ENCODE measurements at regions not wholly inside any gene's neighbourhood (a gene's known extent, or its start where the extent isn't known, plus 50 kb on each side); places are given as distances from the start of the nearest gene placed in this dataset.
A peak's percentile ranks its signal among the peaks of the same experiment; 100 is the strongest.

- ATAC-seq = peak; percentile 18
These were observed 329.3 kb upstream of the OR4E1 start for GRCh38 chr14:22002860-22003284.

DNA sequence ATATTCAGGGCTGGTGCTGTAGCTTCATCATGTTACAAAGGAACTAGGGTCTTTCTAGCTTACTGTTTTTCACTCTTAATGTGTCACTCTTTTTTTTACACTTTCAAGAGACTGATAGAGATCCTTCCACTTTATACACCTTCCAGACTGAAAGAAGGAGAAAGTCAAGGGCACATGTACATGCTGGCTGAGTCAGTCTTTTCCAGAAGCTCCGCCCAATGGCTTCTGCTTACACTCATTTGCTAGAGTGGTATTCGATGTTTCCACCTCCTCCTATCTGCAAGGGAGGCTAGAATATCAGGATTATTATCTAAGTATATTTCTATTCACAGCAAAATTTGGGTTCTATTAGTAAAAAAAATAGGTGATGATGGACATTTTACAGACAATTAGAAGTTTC is 325.8 kb upstream of the OR4E1 start:
- no peaks in the 10 kb centered on the region for H3K27me3 ChIP-seq
- H3K9me3 ChIP-seq = no peaks in the 10 kb centered on the region
- TF ChIP-seq, protein P1, sequence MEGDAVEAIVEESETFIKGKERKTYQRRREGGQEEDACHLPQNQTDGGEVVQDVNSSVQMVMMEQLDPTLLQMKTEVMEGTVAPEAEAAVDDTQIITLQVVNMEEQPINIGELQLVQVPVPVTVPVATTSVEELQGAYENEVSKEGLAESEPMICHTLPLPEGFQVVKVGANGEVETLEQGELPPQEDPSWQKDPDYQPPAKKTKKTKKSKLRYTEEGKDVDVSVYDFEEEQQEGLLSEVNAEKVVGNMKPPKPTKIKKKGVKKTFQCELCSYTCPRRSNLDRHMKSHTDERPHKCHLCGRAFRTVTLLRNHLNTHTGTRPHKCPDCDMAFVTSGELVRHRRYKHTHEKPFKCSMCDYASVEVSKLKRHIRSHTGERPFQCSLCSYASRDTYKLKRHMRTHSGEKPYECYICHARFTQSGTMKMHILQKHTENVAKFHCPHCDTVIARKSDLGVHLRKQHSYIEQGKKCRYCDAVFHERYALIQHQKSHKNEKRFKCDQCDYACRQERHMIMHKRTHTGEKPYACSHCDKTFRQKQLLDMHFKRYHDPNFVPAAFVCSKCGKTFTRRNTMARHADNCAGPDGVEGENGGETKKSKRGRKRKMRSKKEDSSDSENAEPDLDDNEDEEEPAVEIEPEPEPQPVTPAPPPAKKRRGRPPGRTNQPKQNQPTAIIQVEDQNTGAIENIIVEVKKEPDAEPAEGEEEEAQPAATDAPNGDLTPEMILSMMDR (IDR thresholded peaks at IDR 0.05) = no peak
- H3K27ac ChIP-seq = no peak overlapping the region
- no peaks in the 10 kb centered on the region for H3K36me3 ChIP-seq
- no peak overlapping the region for H3K4me3 ChIP-seq
- no peak for ATAC-seq
- no peaks in the 10 kb centered on the region for H3K4me1 ChIP-seq
- intact Hi-C loops (cut with DNase I) = no loop called here
- no peak for DNase-seq

More at GRCh38 chr14:22002860-22003284, 329.3 kb upstream of the OR4E1 start:
- Histone ChIP-seq H3K9me3 (no peaks in the 10 kb centered on the region), H3K27me3 (no peaks in the 10 kb centered on the region), H3K4me3 (no peak overlapping the region), H3K4me1 (no peaks in the 10 kb centered on the region), H3K36me3 (no peaks in the 10 kb centered on the region), H3K27ac (no peak overlapping the region)
- intact Hi-C loops (cut with DNase I) = no loop called here
- DNase-seq = no peak
- TF ChIP-seq, protein P1 (IDR thresholded peaks at IDR 0.05) = peak in 1 of 2 donors; percentile 19

DNA sequence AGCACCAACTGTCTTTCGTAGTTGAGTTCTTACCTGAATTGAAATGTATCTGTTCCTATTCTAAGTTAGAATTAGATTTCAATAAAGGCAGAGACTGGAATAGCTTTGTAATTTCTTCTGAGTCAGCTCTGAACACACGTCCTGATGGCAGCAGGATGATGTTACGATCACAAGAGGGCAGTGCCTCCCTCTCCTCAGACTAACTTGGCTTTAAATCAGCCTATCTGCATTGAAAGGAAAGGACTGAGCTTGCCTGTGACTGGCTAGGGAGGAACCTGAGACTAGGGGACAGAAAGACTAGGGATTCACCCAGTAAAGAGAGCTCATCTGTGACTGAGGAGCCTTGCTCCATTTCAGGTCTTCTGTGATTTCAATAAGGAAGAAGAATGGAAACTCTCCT is 323.7 kb upstream of the OR4E1 start:
- TF ChIP-seq, protein P1 (IDR thresholded peaks at IDR 0.05) = no peak
- no peak overlapping the region for H3K4me3 ChIP-seq
- ATAC-seq (peak; percentile 43), DNase-seq (peak in 2 of 4 donors; percentile 27 to 54)
- no peaks in the 10 kb centered on the region for H3K4me1 ChIP-seq
- no peak overlapping the region for H3K27ac ChIP-seq
- no peaks in the 10 kb centered on the region for H3K36me3 ChIP-seq
- no peaks in the 10 kb centered on the region for H3K27me3 ChIP-seq
- intact Hi-C loops (cut with DNase I) = no loop called here
- H3K9me3 ChIP-seq = no peaks in the 10 kb centered on the region

DNA sequence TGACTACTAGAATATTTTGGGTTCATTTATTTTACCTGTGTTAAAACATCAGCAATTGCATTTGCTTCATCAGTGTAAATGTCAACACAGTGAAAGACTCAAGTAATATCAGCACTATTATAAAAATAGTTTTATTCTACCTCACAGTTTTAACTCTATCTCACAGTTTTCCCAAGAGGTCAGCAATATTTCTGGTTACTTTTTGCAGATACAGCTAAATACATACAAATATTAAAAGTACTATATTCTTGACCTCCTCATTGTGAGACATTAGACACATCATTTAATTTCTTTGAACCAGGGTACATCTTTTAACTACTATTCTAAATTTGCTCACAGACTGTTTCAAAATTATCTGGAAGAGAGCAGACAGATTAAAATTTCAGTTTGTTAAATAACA is 321.7 kb upstream of the OR4E1 start:
- TF ChIP-seq, protein P1 (IDR thresholded peaks at IDR 0.05) = no peak
- H3K27ac ChIP-seq = no peak overlapping the region
- H3K9me3 ChIP-seq = no peaks in the 10 kb centered on the region
- ATAC-seq (no peak), DNase-seq (no peak)
- H3K4me3 ChIP-seq = no peak overlapping the region
- intact Hi-C loops (cut with DNase I) = no loop called here
- no peaks in the 10 kb centered on the region for H3K36me3 ChIP-seq
- H3K27me3 ChIP-seq = no peaks in the 10 kb centered on the region
- no peaks in the 10 kb centered on the region for H3K4me1 ChIP-seq

- Histone ChIP-seq H3K27me3 (no peaks in the 10 kb centered on the region), H3K4me1 (no peaks in the 10 kb centered on the region), H3K4me3 (no peak overlapping the region), H3K27ac (no peak overlapping the region), H3K36me3 (no peaks in the 10 kb centered on the region), H3K9me3 (no peaks in the 10 kb centered on the region)
- intact Hi-C loops (cut with DNase I) = no loop called here
- TF ChIP-seq, protein P1 (IDR thresholded peaks at IDR 0.05) = no peak
- DNase-seq (no peak), ATAC-seq (no peak)
These were observed 320.2 kb upstream of the OR4E1 start for GRCh38 chr14:21993837-21994236.

All from left lung (tissue), 4 donors.